HG03571 (cell line): ENCODE measurements at regions not wholly inside any gene's neighbourhood (a gene's known extent, or its start where the extent isn't known, plus 50 kb on each side); places are given as distances from the start of the nearest gene placed in this dataset.
A peak's percentile ranks its signal among the peaks of the same experiment; 100 is the strongest.

Experiments used
- ATAC-seq: cut with Tn5 transposase; IDR thresholded peaks from one replicate; pipeline ENCODE4 v1.9.1; 2021; ENCODE audit not compliant: unreplicated experiment

GRCh38 chr2:163370169-163370886 is 365.5 kb downstream of the FIGN start:
- no peak for ATAC-seq

- no peak for ATAC-seq
Measured at GRCh38 chr2:163369111-163369510, 366.7 kb downstream of the FIGN start.

- no peak for ATAC-seq
Measured at GRCh38 chr2:163368655-163369054, 367.2 kb downstream of the FIGN start.

DNA sequence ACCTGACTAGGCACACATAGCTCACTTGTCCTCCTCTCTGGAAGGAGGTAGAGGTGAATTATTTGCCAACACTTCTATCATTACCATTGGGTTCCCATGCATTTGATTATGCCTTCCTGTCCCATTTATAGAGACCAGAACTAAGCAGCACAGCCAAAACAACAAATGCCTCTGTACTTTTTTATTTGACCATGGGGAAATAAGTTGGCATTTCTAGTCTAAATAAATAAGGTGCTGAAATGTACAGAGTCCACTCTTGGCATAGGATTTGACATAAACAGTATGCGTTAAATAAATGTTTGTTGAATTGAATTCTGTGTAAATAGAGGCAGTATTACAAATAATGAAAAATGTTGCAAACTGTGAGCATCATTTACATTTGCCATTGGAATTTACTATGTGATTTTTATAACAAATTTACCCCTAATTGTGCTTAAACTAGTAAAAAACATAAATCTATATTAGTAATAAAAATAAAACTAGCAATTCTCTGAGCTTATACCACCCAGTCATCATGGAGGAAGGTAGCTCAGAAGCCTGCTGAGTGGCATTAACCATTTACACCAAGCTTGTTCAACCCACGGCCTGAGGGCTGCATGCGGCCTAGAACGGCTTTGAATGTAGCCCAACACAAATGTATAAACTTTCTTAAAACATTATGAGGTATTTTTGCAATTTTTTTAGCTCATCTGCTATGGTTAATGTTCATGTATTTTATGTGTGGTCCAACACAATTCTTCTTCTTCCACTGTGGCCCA is 367.8 kb downstream of the FIGN start:
- ATAC-seq: no peak

- no peak for ATAC-seq
Measured at GRCh38 chr2:163364736-163365135, 371.1 kb downstream of the FIGN start.

- ATAC-seq: no peak
Measured at GRCh38 chr2:163353551-163353950, 382.3 kb downstream of the FIGN start.

- ATAC-seq: no peak
Measured at GRCh38 chr2:163351966-163352365, 383.8 kb downstream of the FIGN start.

DNA sequence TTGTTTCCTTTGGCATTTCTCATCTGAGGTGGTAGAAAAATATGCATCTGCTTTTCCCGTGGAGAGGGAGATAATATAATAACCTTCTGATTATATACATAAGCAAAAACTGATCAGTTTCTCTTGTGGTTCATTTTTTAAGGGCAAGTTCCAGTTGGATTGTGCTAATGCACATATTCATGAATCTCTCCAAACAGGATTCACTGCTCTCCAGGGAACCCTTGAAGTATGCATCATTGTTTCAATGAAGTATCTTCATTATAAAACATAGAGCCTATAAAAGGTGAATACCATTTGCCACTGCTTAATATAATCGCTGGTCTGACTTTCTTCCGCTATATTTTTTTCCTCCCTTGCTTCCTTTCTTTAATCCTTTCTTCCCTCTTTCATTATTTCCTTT is 384.7 kb downstream of the FIGN start:
- no peak for ATAC-seq

DNA sequence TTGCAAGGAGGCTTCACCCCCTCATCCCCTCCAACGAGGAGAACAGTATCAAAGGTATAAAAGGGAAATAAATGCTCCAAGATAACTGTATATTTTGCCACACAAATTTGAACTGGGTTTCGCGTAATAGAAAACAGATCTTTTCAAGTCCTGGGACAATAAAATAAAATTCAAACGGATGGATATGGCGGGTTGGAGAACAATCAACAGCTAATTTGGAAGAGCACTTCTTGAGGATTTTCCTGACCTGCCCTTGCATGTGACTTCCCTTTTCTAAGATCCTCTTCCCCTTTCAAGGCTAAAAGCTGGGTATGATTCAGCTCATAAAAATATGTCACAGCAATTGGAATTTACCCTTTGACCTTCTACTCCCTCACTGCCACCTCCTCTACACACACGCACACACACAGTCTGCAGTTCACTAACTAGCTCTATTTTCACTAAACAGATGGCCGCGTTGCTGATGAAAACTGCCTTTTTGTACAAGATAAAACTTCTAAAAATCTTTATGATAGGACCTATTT is 386.9 kb downstream of the FIGN start:
- ATAC-seq: no peak

DNA sequence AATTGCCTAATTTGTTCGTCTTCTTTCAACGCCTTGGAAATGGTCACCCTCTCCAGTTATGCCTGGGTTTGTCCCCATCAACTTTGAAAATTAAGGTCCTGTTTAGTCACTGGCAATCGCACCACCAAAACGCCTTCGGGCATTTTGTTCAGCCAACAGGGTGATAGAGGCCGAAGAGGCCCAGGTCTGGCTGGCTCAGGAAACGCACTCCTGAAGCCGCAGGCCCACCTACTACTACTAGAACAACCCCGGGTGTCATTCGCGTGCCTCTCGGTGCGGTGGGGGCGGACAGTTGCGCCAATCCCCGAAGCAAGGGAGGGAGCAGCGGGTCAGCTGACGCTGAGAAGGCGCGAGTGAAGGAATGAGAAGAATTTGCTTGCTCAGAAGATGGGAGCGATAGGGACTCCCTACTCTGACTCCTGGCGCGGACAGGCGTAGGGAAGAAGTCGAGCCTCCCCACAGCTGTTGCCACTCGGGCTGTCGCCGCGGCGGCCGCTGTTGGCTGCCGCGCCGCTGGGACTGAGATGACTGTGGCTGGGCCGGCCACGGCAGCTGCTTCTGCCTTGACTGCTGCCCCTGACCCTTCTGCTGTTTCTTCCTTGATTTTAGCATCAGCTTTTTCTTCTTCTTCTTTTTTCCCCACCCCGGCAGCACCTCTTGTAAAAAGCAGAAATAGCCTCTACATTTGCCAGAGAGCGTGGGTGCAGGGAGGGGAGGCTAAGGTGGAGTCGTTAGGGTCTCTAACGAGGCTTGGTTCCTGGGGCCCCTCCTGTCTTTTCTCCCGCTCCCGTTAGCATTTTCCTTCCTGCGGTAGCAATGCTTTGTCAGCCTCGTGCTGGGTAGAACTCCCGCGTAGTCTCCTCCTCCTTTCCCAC is 387.6 kb downstream of the FIGN start:
- no peak for ATAC-seq

DNA sequence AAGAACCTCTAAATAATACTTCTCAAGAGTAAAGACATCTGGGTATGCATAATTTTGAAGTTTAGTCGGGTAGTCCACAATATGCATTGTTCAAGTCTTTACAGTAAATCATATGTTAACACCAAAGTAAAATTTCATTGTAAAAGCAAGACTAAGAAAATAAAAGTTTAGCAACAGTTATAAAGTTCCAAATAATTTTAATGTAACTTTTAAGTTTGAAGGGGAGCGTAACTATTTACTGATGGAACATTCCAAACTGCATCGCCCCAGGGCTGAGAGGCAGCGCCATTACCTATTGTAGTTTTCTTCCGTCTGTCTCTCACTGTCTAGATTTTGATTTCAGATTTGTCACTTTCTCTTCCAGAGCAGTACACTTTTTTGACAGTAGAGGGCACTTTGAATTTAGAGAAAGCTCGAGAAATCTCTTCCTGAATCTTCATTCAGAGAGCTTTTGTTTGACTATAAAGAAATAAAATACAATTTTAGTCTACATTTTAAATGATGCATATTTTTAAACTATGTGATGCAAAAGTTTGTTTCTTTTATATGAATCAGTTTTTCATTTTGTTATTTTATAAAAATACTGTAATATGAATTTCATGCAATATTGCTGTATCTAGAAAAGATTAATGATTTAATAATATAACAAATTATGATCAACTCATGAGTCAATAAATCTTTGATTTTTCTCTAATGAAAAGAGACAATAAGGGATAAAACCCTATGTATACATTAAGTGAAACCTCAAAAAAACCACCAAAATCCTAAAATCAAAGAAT is 389.8 kb downstream of the FIGN start:
- ATAC-seq: peak; percentile 82

DNA sequence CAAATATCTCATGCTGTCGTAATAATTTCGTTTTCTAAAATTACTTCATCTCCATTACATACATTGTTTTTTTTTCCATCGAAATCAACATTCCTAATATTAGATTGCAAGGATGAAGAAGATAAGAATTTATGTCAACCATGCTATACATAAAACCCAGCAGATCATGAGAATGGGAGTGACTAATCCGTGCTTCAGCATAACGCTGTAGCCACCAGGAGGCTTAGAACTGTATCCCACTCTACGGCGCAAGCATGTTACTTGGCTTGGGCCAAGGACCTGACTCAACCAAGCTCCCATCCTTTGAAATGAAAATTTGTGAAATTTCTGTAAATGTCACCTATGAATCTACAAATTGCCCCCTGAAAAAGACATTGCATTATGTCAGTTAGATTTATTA is 392.5 kb downstream of the FIGN start:
- ATAC-seq: no peak

DNA sequence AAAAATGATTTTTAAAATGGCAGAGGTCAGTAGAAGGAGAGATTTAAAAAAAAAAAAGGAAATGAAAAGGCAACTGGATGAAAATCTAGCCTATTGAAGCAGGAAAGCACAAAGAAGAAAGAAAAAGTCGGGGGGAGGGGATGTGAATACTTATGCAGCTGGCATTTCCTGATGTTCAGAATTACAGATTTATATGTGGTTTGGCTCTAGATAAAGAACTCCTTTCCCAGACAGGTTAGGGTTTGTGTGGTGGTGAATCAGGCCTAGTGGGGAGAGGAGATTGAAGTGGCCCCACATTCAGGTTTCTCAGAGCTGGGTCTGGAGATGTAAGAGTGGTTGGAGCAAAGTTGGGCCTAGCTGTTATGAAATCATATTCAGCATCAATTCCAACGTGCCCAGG is 394.4 kb downstream of the FIGN start:
- no peak for ATAC-seq

DNA sequence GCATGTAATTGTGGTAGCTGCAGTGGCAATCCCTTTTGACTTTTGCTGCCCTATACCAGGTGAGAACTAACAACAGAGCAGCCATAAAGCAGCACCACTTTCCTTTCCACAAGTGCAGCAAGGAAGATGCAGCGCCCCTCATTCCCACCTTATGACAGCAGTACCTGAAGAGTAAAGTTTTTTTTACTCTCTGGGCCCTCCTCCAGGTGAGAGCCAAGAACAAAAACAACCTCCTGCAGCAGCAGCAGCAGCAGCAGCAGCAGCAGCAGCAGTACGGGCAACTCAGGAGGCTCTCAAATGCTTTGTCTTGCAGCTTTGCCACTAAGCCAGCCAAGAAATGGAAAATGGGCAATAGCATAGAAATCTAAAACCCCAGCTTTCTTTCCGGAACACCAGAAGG is 397.5 kb downstream of the FIGN start:
- ATAC-seq: no peak

- no peak for ATAC-seq
Measured at GRCh38 chr2:163324677-163325076, 411.1 kb downstream of the FIGN start.

DNA sequence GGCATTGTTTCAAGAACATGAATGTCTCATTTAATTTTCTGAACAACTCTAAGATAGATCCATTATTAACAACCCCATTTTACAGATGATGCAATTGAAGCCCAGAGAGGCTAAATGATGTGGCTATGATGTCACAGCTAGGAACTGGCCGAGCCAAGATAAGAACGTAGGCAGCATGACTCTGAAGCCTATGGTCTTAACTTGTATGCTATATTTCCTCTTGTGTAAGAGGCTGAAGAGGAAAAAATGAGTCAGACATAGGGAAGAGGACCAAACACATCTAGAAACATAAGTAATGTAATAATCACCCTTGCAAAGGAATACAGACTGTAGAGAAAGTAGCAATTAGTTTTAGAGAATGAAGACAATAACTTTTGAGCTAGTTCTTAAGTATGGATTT is 416.8 kb downstream of the FIGN start:
- no peak for ATAC-seq

GRCh38 chr2:163314712-163315111 is 421.1 kb downstream of the FIGN start:
- no peak for ATAC-seq

DNA sequence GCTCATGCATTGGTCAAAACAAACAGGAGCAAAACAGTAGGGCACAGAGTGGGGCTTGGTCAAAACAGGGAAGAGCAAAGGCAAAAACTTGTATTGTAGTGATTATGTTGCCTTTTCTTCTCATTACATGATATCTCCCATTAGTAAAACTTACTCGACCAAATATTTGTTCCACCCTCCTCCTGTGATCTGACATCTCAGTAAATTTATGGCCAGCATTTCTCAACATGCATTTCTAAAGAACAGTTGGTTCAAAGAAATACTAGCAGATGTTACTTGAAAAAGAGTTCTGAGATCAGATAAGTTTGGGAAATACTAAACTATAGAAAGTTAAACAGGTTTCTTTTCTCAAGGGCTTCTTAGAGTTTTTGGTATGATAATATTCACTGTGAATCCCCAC is 423.1 kb downstream of the FIGN start:
- no peak for ATAC-seq

GRCh38 chr2:163306647-163307046 is 429.2 kb downstream of the FIGN start:
- ATAC-seq: no peak

DNA sequence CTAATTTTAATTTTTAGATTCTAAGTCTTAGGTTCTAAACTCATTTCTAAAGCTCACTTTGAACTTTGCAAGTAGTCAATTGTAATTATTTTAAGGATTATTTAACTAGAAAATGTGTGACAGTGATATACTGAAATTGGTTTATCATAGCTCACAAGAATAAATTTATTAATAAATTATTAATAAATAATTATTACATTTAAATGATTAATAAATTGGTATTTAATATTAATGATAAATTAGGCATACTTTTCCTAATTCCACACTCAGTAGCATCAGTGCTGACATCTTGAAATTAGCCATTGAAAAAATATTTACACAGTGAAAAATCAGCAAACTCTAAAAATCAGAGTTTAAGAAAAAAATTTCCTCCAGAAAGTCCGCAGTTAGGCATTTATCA is 433.7 kb downstream of the FIGN start:
- ATAC-seq: no peak

DNA sequence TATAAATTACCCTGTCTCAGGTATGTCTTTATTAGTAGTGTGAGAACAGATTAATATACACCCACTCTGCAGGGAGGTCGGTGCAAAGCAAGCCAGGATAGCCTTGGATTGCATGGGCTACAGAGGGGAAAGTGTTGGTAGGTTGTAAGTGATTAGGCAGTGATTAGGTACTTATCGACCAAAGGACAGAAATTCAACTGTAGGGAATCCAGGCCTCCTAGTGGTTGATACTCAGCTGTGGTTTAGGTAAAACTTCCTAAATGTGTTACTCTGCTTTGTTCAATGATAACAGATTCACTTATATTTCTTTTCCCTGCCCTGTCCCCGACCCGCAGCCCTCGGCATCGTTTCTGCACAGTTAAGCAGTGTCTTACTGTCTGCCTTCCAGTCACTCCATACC is 444.0 kb downstream of the FIGN start:
- no peak for ATAC-seq
